KMS-11 (cell line): ENCODE measurements at regions not wholly inside any gene's neighbourhood (a gene's known extent, or its start where the extent isn't known, plus 50 kb on each side); places are given as distances from the start of the nearest gene placed in this dataset.

Experiments used
- H2AFZ ChIP-seq: fragments of 200-600 bp; sonication (generic); 2 replicates; pipeline ENCODE4 v1.6.1; 2016; ENCODE audit warnings: antibody characterized with exemption, mixed run types, low read depth
- H3K27ac ChIP-seq: fragments of 200-600 bp; sonication (generic); 2 replicates; pipeline ENCODE4 v1.6.1; 2016; ENCODE audit warnings: mild to moderate bottlenecking, mixed run types
- H3K27me3 ChIP-seq: fragments of 200-600 bp; sonication (generic); 2 replicates; pipeline ENCODE4 v1.6.1; 2017; ENCODE audit warnings: mild to moderate bottlenecking, low read depth, mixed run types, moderate library complexity; ENCODE audit not compliant: insufficient read depth
- H3K36me3 ChIP-seq: fragments of 200-600 bp; sonication (generic); 2 replicates; pipeline ENCODE4 v1.6.1; 2017; ENCODE audit warnings: mild to moderate bottlenecking, mixed run types; ENCODE audit not compliant: insufficient read depth
- H3K4me1 ChIP-seq: fragments of 200-600 bp; sonication (generic); 2 replicates; pipeline ENCODE4 v1.6.1; 2016; ENCODE audit warnings: mild to moderate bottlenecking, low read depth, mixed run types; ENCODE audit not compliant: poor library complexity, severe bottlenecking
- H3K4me2 ChIP-seq: fragments of 200-600 bp; sonication (generic); 2 replicates; pipeline ENCODE4 v1.7.0; 2016; ENCODE audit warnings: mild to moderate bottlenecking, mixed run types
- H3K4me3 ChIP-seq: fragments of 200-600 bp; sonication (generic); IDR thresholded peaks from 2 replicates; pipeline ENCODE4 v1.6.1; 2017; ENCODE audit warnings: low read depth, low read length, mixed read lengths; ENCODE audit not compliant: insufficient read depth
- H3K79me2 ChIP-seq: fragments of 200-600 bp; sonication (generic); 2 replicates; pipeline ENCODE4 v1.6.1; 2016; ENCODE audit warnings: low read depth, mixed run types; ENCODE audit not compliant: insufficient read depth
- H3K9ac ChIP-seq: fragments of 200-600 bp; sonication (generic); 2 replicates; pipeline ENCODE4 v1.6.1; 2016; ENCODE audit warnings: mild to moderate bottlenecking, mixed run types
- H4K20me1 ChIP-seq: fragments of 200-600 bp; sonication (generic); 2 replicates; pipeline ENCODE4 v1.6.1; 2016; ENCODE audit warnings: mild to moderate bottlenecking, mixed run types; ENCODE audit not compliant: insufficient read depth
- CTCF ChIP-seq: fragments of 200-600 bp; sonication (generic); conservative IDR thresholded peaks from 2 replicates; pipeline ENCODE4 v1.6.1; 2017; ENCODE audit warnings: low read depth, mild to moderate bottlenecking, antibody characterized with exemption, low read length, moderate library complexity, mixed read lengths

DNA sequence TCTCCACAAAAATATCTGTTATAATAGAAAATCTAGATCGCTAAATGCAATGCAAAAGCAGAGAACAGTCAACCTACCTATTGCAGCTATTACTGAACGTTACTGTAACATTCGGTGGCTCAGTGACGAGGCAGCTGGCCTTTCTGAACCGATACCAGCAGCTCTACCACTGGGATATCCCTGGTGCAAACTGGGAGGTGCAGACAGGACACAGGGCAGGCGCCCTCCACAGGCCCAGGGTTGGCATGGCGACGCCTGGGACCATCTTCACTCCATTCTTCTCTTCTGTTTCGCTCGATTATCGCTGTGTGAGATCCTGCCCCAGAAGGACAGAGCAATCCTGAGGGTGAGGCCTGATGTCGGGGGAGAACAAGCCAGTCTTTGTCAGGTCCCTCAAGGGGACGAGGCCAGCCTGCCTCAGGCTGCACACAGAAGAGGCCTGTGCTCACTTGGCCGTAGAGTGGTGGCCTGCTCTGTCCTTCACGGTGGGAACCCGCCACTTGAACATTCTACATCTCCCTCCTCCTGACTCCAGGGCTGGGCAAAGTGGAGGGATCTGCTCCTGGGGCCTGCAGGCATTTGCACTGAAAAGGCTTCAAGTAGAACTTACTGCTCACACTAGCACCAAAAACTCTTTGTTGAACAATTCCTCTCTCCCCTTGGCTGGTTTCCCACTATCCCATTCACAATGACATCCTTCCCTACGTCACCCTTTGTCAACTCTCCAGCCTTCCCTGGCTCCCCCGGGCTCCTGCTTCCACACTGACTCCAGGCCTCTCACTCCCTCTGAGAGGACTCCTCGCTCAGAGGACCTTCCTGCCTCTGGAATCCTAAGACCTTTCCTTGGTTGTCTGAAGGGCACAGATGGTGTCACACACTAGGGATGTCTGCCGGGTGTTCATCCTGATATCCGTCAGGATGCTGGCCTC, 49.7 kb downstream of the CYRIA start:
- no peaks in the 10 kb centered on the region for H3K79me2 ChIP-seq
- no peak overlapping the region for H3K9ac ChIP-seq
- no peak overlapping the region for H3K27ac ChIP-seq
- no peak overlapping the region for H2AFZ ChIP-seq
- no peak for TF ChIP-seq CTCF
- H3K27me3 ChIP-seq, result no peaks in the 10 kb centered on the region
- H3K4me3 ChIP-seq, result no peak overlapping the region
- H3K36me3 ChIP-seq, result no peaks in the 10 kb centered on the region
- no peak overlapping the region for H3K4me2 ChIP-seq
- H3K4me1 ChIP-seq, result no peaks in the 10 kb centered on the region
- H4K20me1 ChIP-seq, result no peaks in the 10 kb centered on the region

DNA sequence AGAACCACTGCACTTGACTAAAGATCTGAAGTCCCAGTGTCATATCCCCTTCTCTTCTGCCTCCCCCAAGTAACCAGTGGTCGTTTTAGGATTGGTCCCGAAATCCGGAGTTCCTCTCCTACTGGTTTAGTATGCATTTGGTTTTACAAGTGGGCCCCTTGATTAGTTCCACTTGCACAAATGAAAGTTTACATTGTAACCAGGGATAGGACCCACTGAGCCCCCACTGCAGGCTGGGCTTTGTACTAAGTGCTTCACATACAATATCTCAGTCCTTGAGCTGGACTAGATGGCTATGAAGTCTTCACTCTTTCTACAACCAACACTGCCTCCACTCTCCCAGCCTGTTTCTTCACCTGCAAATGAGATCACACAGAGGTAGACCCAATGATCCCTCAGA, 50.4 kb downstream of the CYRIA start:
- H2AFZ ChIP-seq, result no peak overlapping the region
- no peak overlapping the region for H3K4me2 ChIP-seq
- no peaks in the 10 kb centered on the region for H3K36me3 ChIP-seq
- H3K4me3 ChIP-seq, result no peak overlapping the region
- no peak for TF ChIP-seq CTCF
- H3K27me3 ChIP-seq, result no peaks in the 10 kb centered on the region
- no peaks in the 10 kb centered on the region for H4K20me1 ChIP-seq
- no peaks in the 10 kb centered on the region for H3K4me1 ChIP-seq
- no peak overlapping the region for H3K9ac ChIP-seq
- H3K79me2 ChIP-seq, result no peaks in the 10 kb centered on the region
- H3K27ac ChIP-seq, result no peak overlapping the region

GRCh38 chr2:16614314-16614860, 51.2 kb downstream of the CYRIA start:
- H3K27ac ChIP-seq, result no peak overlapping the region
- H3K4me1 ChIP-seq, result no peaks in the 10 kb centered on the region
- H2AFZ ChIP-seq, result no peak overlapping the region
- H3K36me3 ChIP-seq, result no peaks in the 10 kb centered on the region
- no peak overlapping the region for H3K9ac ChIP-seq
- H3K79me2 ChIP-seq, result no peaks in the 10 kb centered on the region
- H3K4me3 ChIP-seq, result no peak overlapping the region
- H3K27me3 ChIP-seq, result no peaks in the 10 kb centered on the region
- no peak overlapping the region for H3K4me2 ChIP-seq
- H4K20me1 ChIP-seq, result no peaks in the 10 kb centered on the region
- no peak for TF ChIP-seq CTCF

- Histone ChIP-seq H3K79me2 (no peaks in the 10 kb centered on the region), H3K9ac (no peak overlapping the region), H3K4me3 (no peak overlapping the region), H3K4me1 (no peaks in the 10 kb centered on the region), H4K20me1 (no peaks in the 10 kb centered on the region), H3K4me2 (no peak overlapping the region), H3K27me3 (no peaks in the 10 kb centered on the region), H3K27ac (no peak overlapping the region), H3K36me3 (no peaks in the 10 kb centered on the region), H2AFZ (no peak overlapping the region)
- peak; percentile 52; the same call in 1 of the 2 replicates for TF ChIP-seq CTCF
Measured at GRCh38 chr2:16613539-16614011, 52.1 kb downstream of the CYRIA start.
